H9 (cell line): ENCODE measurements at regions not wholly inside any gene's neighbourhood (a gene's known extent, or its start where the extent isn't known, plus 50 kb on each side); places are given as distances from the start of the nearest gene placed in this dataset.

Experiments
- DNase-seq: peaks from one replicate; pipeline ENCODE4 v3.0.0-alpha.2; 2017
- H2AFZ ChIP-seq: one replicate; pipeline ENCODE4 v1.6.1; 2013; ENCODE audit warnings: mild to moderate bottlenecking, low read length, control low read depth, moderate library complexity
- H2AK5ac ChIP-seq: 2 replicates; pipeline ENCODE4 v1.6.1; 2013; ENCODE audit warnings: low read length, control low read depth, mixed read lengths; ENCODE audit not compliant: insufficient read length
- H2BK120ac ChIP-seq: one replicate; pipeline ENCODE4 v1.6.1; 2013; ENCODE audit warnings: low read depth, mild to moderate bottlenecking, low read length, control low read depth, inconsistent platforms; ENCODE audit not compliant: poor library complexity, severe bottlenecking
- H2BK12ac ChIP-seq: 2 replicates; pipeline ENCODE4 v1.6.1; 2013; ENCODE audit warnings: low read length, control low read depth, mixed read lengths, low read depth; ENCODE audit not compliant: insufficient read length
- H2BK15ac ChIP-seq: 2 replicates; pipeline ENCODE4 v1.6.1; 2013; ENCODE audit warnings: low read depth, low read length, control low read depth
- H2BK20ac ChIP-seq: one replicate; pipeline ENCODE4 v1.6.1; 2013; ENCODE audit warnings: low read depth, mild to moderate bottlenecking, low read length, control low read depth, inconsistent platforms; ENCODE audit not compliant: poor library complexity, severe bottlenecking
- H2BK5ac ChIP-seq: 2 replicates; pipeline ENCODE4 v1.6.1; 2013; ENCODE audit warnings: low read length, control low read depth, mixed read lengths; ENCODE audit not compliant: insufficient read length
- H3K14ac ChIP-seq: 2 replicates; pipeline ENCODE4 v1.6.1; 2013; ENCODE audit warnings: low read length, control low read depth; ENCODE audit not compliant: insufficient read depth
- H3K18ac ChIP-seq: 2 replicates; pipeline ENCODE4 v1.6.1; 2013; ENCODE audit warnings: low read depth, mild to moderate bottlenecking, mixed read lengths, low read length, control low read depth; ENCODE audit not compliant: insufficient read length
- H3K23ac ChIP-seq: 2 replicates; pipeline ENCODE4 v1.6.1; 2013; ENCODE audit warnings: low read length, control low read depth, mixed read lengths, low read depth; ENCODE audit not compliant: insufficient read length
- H3K23me2 ChIP-seq: 2 replicates; pipeline ENCODE4 v1.6.1; 2013; ENCODE audit warnings: low read depth, mild to moderate bottlenecking, mixed read lengths, low read length, control low read depth; ENCODE audit not compliant: insufficient read length, poor library complexity, severe bottlenecking
- H3K27ac ChIP-seq: 2 replicates; pipeline ENCODE4 v1.5.1; 2013; ENCODE audit warnings: low read length, control low read depth, mixed read lengths, low read depth; ENCODE audit not compliant: insufficient read length
- H3K27me3 ChIP-seq: 2 replicates; pipeline ENCODE4 v1.6.1; 2013; ENCODE audit warnings: low read length, control low read depth, inconsistent platforms; ENCODE audit not compliant: insufficient read depth
- H3K4ac ChIP-seq: 2 replicates; pipeline ENCODE4 v1.6.1; 2013; ENCODE audit warnings: low read depth, mild to moderate bottlenecking, control low read depth, inconsistent platforms, low read length, moderate library complexity
- H3K4me1 ChIP-seq: 2 replicates; pipeline ENCODE4 v1.6.1; 2013; ENCODE audit warnings: low read length, control low read depth, inconsistent platforms; ENCODE audit not compliant: insufficient read depth
- H3K4me2 ChIP-seq: 2 replicates; pipeline ENCODE4 v1.6.1; 2013; ENCODE audit warnings: low read length, control low read depth, mixed read lengths; ENCODE audit not compliant: insufficient read length, insufficient read depth
- H3K56ac ChIP-seq: 2 replicates; pipeline ENCODE4 v1.6.1; 2013; ENCODE audit warnings: low read depth, mild to moderate bottlenecking, mixed read lengths, low read length, control low read depth; ENCODE audit not compliant: insufficient read length
- H3K79me1 ChIP-seq: 2 replicates; pipeline ENCODE4 v1.6.1; 2013; ENCODE audit warnings: low read depth, mild to moderate bottlenecking, moderate library complexity, low read length, control low read depth, inconsistent platforms; ENCODE audit not compliant: insufficient read depth, poor library complexity, severe bottlenecking
- H3K79me2 ChIP-seq: 2 replicates; pipeline ENCODE4 v1.6.1; 2013; ENCODE audit warnings: low read length, control low read depth, inconsistent platforms; ENCODE audit not compliant: insufficient read depth
- H3K9ac ChIP-seq: 2 replicates; pipeline ENCODE4 v1.6.1; 2013; ENCODE audit warnings: low read length, control low read depth, mixed read lengths; ENCODE audit not compliant: insufficient read length; ENCODE audit errors: extremely low read depth
- H3K9me3 ChIP-seq: one replicate; pipeline ENCODE4 v1.6.1; 2013; ENCODE audit warnings: low read depth, low read length, inconsistent platforms; ENCODE audit not compliant: control insufficient read depth
- H3T11ph ChIP-seq: one replicate; pipeline ENCODE4 v1.6.1; 2013; ENCODE audit warnings: mild to moderate bottlenecking, low read length, control low read depth, inconsistent platforms
- H4K20me1 ChIP-seq: one replicate; pipeline ENCODE4 v1.6.1; 2013; ENCODE audit not compliant: control insufficient read depth, insufficient read length, insufficient read depth
- H4K5ac ChIP-seq: 2 replicates; pipeline ENCODE4 v1.6.1; 2013; ENCODE audit warnings: low read depth, mild to moderate bottlenecking, mixed read lengths, low read length, control low read depth; ENCODE audit not compliant: insufficient read length
- H4K8ac ChIP-seq: replicated peaks from 2 replicates; pipeline ENCODE4 v1.6.1; 2013; ENCODE audit warnings: low read length, control low read depth, mixed read lengths, low read depth; ENCODE audit not compliant: insufficient read length
- H4K91ac ChIP-seq: 2 replicates; pipeline ENCODE4 v1.6.1; 2013; ENCODE audit warnings: low read depth, mild to moderate bottlenecking, moderate library complexity, mixed read lengths, low read length, control low read depth; ENCODE audit not compliant: insufficient read length
- H3K27ac Mint-ChIP-seq, 3 experiments: 2 replicates in 2 of 3; 3 replicates in 1 of 3; pipeline ENCODE4 v1.8.0; 2020 to 2021; ENCODE audit warnings: mixed read lengths in 3 of 3, mild to moderate bottlenecking in 1 of 3, moderate library complexity in 1 of 3
- H3K27me3 Mint-ChIP-seq: 2 replicates; pipeline ENCODE4 v1.8.0; 2021; ENCODE audit warnings: low read depth, mild to moderate bottlenecking, moderate library complexity, mixed read lengths
- H3K36me3 Mint-ChIP-seq, 3 experiments: 2 replicates in 2 of 3; 3 replicates in 1 of 3; pipeline ENCODE4 v1.8.0; 2020 to 2021; ENCODE audit warnings: low read depth in 3 of 3, mixed read lengths in 3 of 3; ENCODE audit not compliant: insufficient read depth in 1 of 3
- H3K4me1 Mint-ChIP-seq, 2 experiments: 2 replicates each; pipeline ENCODE4 v1.8.0; 2020; ENCODE audit warnings: mixed read lengths in 2 of 2
- H3K4me3 Mint-ChIP-seq, 2 experiments: 2 replicates in 1 of 2; 3 replicates in 1 of 2; pipeline ENCODE4 v1.8.0; 2020 to 2021; ENCODE audit warnings: mild to moderate bottlenecking in 2 of 2, mixed read lengths in 2 of 2, moderate library complexity in 1 of 2
- H3K9me3 Mint-ChIP-seq, 2 experiments: 2 replicates in 1 of 2; 3 replicates in 1 of 2; pipeline ENCODE4 v1.8.0; 2020; ENCODE audit warnings: mild to moderate bottlenecking in 2 of 2, mixed read lengths in 2 of 2, moderate library complexity in 1 of 2
- WGBS: extraction: QIAGEN DNeasy Blood & Tissue Kit; methylation state at CpG from one replicate; pipeline ENCODE4 v1.1.7; 2013; ENCODE audit warnings: missing lambda C conversion rate, low lambda C conversion rate, mixed read lengths; ENCODE audit not compliant: insufficient read length; ENCODE audit errors: extremely low coverage; 5-methylcytosine and 5-hydroxymethylcytosine counted together
- TF ChIP-seq, protein P1 (sequence below): fragments of 200-600 bp; sonication (generic); conservative IDR thresholded peaks from 3 replicates; pipeline ENCODE4 v1.8.0; 2021; ENCODE audit warnings: antibody characterized with exemption, mild to moderate bottlenecking

DNA sequence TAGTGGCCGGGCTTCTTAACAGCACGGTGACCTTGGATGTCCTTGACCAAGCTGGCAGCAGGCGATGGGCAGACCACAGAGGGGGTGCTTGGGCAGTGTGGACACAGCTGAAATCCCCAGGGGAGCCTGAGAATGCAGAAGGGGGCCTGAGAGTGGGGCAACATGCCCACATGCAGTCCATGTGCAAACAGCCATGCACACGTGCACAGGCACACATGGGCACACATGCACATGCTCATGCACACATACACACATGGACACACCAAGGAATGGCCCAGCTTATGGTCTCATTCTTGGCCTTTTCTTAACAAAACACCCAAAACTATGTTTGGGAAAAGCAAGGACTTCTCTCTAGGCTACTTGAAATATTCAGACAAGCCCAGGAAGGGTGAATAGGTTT lies 483.9 kb upstream of the MKI67 start:
- TF ChIP-seq, protein P1, sequence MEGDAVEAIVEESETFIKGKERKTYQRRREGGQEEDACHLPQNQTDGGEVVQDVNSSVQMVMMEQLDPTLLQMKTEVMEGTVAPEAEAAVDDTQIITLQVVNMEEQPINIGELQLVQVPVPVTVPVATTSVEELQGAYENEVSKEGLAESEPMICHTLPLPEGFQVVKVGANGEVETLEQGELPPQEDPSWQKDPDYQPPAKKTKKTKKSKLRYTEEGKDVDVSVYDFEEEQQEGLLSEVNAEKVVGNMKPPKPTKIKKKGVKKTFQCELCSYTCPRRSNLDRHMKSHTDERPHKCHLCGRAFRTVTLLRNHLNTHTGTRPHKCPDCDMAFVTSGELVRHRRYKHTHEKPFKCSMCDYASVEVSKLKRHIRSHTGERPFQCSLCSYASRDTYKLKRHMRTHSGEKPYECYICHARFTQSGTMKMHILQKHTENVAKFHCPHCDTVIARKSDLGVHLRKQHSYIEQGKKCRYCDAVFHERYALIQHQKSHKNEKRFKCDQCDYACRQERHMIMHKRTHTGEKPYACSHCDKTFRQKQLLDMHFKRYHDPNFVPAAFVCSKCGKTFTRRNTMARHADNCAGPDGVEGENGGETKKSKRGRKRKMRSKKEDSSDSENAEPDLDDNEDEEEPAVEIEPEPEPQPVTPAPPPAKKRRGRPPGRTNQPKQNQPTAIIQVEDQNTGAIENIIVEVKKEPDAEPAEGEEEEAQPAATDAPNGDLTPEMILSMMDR = no peak
- no peaks in the 10 kb centered on the region for H3K36me3 Mint-ChIP-seq
- no peak for DNase-seq
- Histone ChIP-seq H3K23me2 (no peaks in the 10 kb centered on the region), H3K4me1 (no peaks in the 10 kb centered on the region), H3K14ac (no peak overlapping the region), H4K5ac (no peak overlapping the region), H3K9me3 (no peaks in the 10 kb centered on the region), H2BK120ac (no peak overlapping the region), H3T11ph (no peak overlapping the region), H2AFZ (no peak overlapping the region), H4K91ac (no peak overlapping the region), H2BK20ac (no peak overlapping the region), H2AK5ac (no peak overlapping the region), H3K79me1 (no peaks in the 10 kb centered on the region), H3K9ac (no peak overlapping the region), H2BK5ac (no peak overlapping the region), H3K23ac (no peak overlapping the region), H3K56ac (no peak overlapping the region), H3K4ac (no peak overlapping the region), H2BK12ac (no peak overlapping the region), H4K8ac (no peak overlapping the region), H2BK15ac (no peak overlapping the region), H3K27ac (no peak overlapping the region), H4K20me1 (no peaks in the 10 kb centered on the region), H3K4me2 (no peak overlapping the region), H3K18ac (no peak overlapping the region), H3K79me2 (no peaks in the 10 kb centered on the region), H3K27me3 (no peaks in the 10 kb centered on the region)
- no peaks in the 10 kb centered on the region for H3K9me3 Mint-ChIP-seq
- no CpG with 5 or more reads among the region's 4 CpGs for WGBS
- H3K4me1 Mint-ChIP-seq = no peaks in the 10 kb centered on the region
- H3K27ac Mint-ChIP-seq = no peak overlapping the region; a peak in 1 of 7 replicates
- H3K4me3 Mint-ChIP-seq = no peak overlapping the region
- H3K27me3 Mint-ChIP-seq = peaks cover 5% of the 10 kb centered on the region
